ENCODE measurements at regions not wholly inside any gene's neighbourhood (a gene's known extent, or its start where the extent isn't known, plus 50 kb on each side); places are given as distances from the start of the nearest gene placed in this dataset.

- Mint-ChIP-seq H3K27me3 (ENCODE audit: low read depth) (no peaks in the 10 kb centered on the region), H3K36me3 (ENCODE audit: insufficient read depth in 1 of 3, low read depth in 3 of 3) (peaks cover 0 to 2% (median 0%) of the 10 kb centered on the region in 3 experiments; a peak in 2 of 7 replicates), H3K4me3 (peak overlapping the region in 1 of 2 experiments; percentile 2; a peak in 2 of 5 replicates), H3K9me3 (no peaks in the 10 kb centered on the region), H3K4me1 (peaks cover 20 to 22% of the 10 kb centered on the region in 2 experiments), H3K27ac (peak overlapping the region; percentile 5 to 25 (median 7); a peak in 2 of 7 replicates)
- H3K79me1 ChIP-seq (ENCODE audit: insufficient read depth, low read depth, low read length, poor library complexity, severe bottlenecking) = no peaks in the 10 kb centered on the region
- H4K20me1 ChIP-seq (ENCODE audit: control insufficient read depth, insufficient read depth, insufficient read length) = no peaks in the 10 kb centered on the region
- peak; percentile 29 for DNase-seq
- H3K23me2 ChIP-seq (ENCODE audit: insufficient read length, low read depth, low read length, poor library complexity, severe bottlenecking) = no peaks in the 10 kb centered on the region
- no CpG with 5 or more reads among the region's 5 CpGs for WGBS (ENCODE audit: extremely low coverage, insufficient read length, low lambda C conversion rate)
- H3K14ac ChIP-seq (ENCODE audit: insufficient read depth, low read length) = no peak overlapping the region
- H2BK120ac ChIP-seq (ENCODE audit: low read depth, low read length, poor library complexity, severe bottlenecking) = no peak overlapping the region
- no peak overlapping the region for H2BK5ac ChIP-seq (ENCODE audit: insufficient read length, low read length)
- H3T11ph ChIP-seq (ENCODE audit: low read length) = no peak overlapping the region
- no peak overlapping the region for H2BK12ac ChIP-seq (ENCODE audit: insufficient read length, low read depth, low read length)
- H3K56ac ChIP-seq (ENCODE audit: insufficient read length, low read depth, low read length) = no peak overlapping the region
- H3K9me3 ChIP-seq (ENCODE audit: control insufficient read depth, low read depth, low read length) = no peaks in the 10 kb centered on the region
- peaks cover 3% of the 10 kb centered on the region; the same call in 1 of the 2 replicates for H3K4me1 ChIP-seq (ENCODE audit: insufficient read depth, low read length)
- H3K4me2 ChIP-seq (ENCODE audit: insufficient read depth, insufficient read length, low read length) = peak overlapping the region; percentile 41
- H2BK15ac ChIP-seq (ENCODE audit: low read depth, low read length) = no peak overlapping the region
- H4K5ac ChIP-seq (ENCODE audit: insufficient read length, low read depth, low read length) = no peak overlapping the region
- H4K8ac ChIP-seq (replicated peaks; ENCODE audit: insufficient read length, low read depth, low read length) = no peak overlapping the region
- no peak overlapping the region for H3K4ac ChIP-seq (ENCODE audit: low read depth, low read length)
- no peak for TF ChIP-seq CTCF (conservative IDR thresholded peaks at IDR 0.05)
- H3K23ac ChIP-seq (ENCODE audit: insufficient read length, low read depth, low read length) = no peak overlapping the region
- no peak overlapping the region for H2BK20ac ChIP-seq (ENCODE audit: low read depth, low read length, poor library complexity, severe bottlenecking)
- H3K27ac ChIP-seq (ENCODE audit: insufficient read length, low read depth, low read length) = peak overlapping the region; percentile 29
- no peak overlapping the region for H3K9ac ChIP-seq (ENCODE audit: extremely low read depth, insufficient read length, low read length)
- no peaks in the 10 kb centered on the region for H3K27me3 ChIP-seq (ENCODE audit: insufficient read depth, low read length)
- H4K91ac ChIP-seq (ENCODE audit: insufficient read length, low read depth, low read length) = no peak overlapping the region
- H3K18ac ChIP-seq (ENCODE audit: insufficient read length, low read depth, low read length) = no peak overlapping the region
- no peak overlapping the region for H2AFZ ChIP-seq (ENCODE audit: low read length)
- no peaks in the 10 kb centered on the region; the same call in 1 of the 2 replicates for H3K79me2 ChIP-seq (ENCODE audit: insufficient read depth, low read length)
- H2AK5ac ChIP-seq (ENCODE audit: insufficient read length, low read length) = no peak overlapping the region
These were observed 105.1 kb downstream of the UTRN start for GRCh38 chr6:144390202-144390601.

Data from H9 (cell line).